SK-N-MC (cell line): ENCODE measurements at regions not wholly inside any gene's neighbourhood (a gene's known extent, or its start where the extent isn't known, plus 50 kb on each side); places are given as distances from the start of the nearest gene placed in this dataset.

Experiments
- EZH2 ChIP-seq: fragments of 200-600 bp; sonication (generic); IDR thresholded peaks from one replicate; pipeline ENCODE4 v1.6.1; 2017; ENCODE audit warnings: antibody characterized with exemption
- FOXP2 ChIP-seq: optimal IDR thresholded peaks from 2 replicates; pipeline ENCODE3; 2011; ENCODE audit warnings: mild to moderate bottlenecking, moderate library complexity; ENCODE audit not compliant: insufficient read depth; ENCODE audit errors: extremely low read length, control extremely low read depth
- POLR2AphosphoS5 ChIP-seq: IDR thresholded peaks from 2 replicates; pipeline ENCODE4 v1.6.1; 2012; ENCODE audit warnings: mild to moderate bottlenecking, low read depth, low read length, borderline replicate concordance

DNA sequence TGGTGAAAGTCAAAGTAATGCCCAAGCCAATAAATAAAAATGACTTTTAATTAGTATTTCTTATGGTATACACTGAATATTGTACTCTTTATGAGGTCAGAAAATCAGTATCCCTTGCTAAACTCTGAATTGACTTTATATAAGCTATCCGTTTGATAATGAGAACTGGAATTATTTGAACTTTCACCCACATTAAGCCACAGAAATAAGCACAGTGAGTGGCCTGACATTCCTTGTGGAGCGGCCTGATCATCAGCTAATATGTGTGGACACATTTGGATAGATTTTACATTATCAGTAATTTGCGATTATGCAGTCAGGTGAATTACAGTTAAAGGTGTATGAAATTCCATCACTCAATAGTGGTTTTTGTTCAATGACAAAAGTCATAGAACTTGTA, 136.0 kb upstream of the CBLB start:
- no peak for TF ChIP-seq EZH2
- TF ChIP-seq POLR2AphosphoS5, result no peak
- TF ChIP-seq FOXP2, result no peak
